GM12878 (cell line): ENCODE measurements at regions not wholly inside any gene's neighbourhood (a gene's known extent, or its start where the extent isn't known, plus 50 kb on each side); places are given as distances from the start of the nearest gene placed in this dataset.

ENCODE experiments used
- ATAC-seq: fragments of 200-7000 bp; cut with Tn5 transposase; 3 replicates; pipeline ENCODE4 v1.9.1; 2020; ENCODE audit warnings: mild to moderate bottlenecking, moderate library complexity
- BruUV-seq: library from RNA; stranded (reverse); fragments of 400-500 nt; replicated peaks from 2 replicates; lab custom pipeline; 2021; lab: Mats Ljungman, UMichigan
- CTCF ChIA-PET: fragments of 300-600 bp; sonication (Branson Sonifier 250); formaldehyde crosslinking; extraction: SDS; loops from one replicate; lab custom pipeline; 2021; ENCODE audit warnings: inconsistent platforms; lab: Yijun Ruan, JAX
- POLR2A ChIA-PET: fragments of 350-600 bp; formaldehyde crosslinking; extraction: SDS; loops from one replicate; lab custom pipeline; 2021; ENCODE audit warnings: inconsistent platforms; lab: Charles Lee
- RAD21 ChIA-PET: fragments of 300-600 bp; sonication (Branson Sonifier 250); formaldehyde crosslinking; loops from one replicate; lab custom pipeline; 2023; ENCODE audit warnings: antibody characterized with exemption; ENCODE audit not compliant: unreplicated experiment; lab: Charles Lee
- SMC1A ChIA-PET: fragments of 300-600 bp; sonication (Branson Sonifier 250); formaldehyde crosslinking; loops from one replicate; lab custom pipeline; 2023; ENCODE audit not compliant: unreplicated experiment, uncharacterized antibody; lab: Charles Lee
- DNase-seq: peaks from one replicate; pipeline ENCODE4 v3.0.0-alpha.2; 2011; ENCODE audit warnings: low read depth, low spot score
- FAIRE-seq: peaks from 3 replicates; lab custom pipeline; 2011; peaks lifted over from hg19 to GRCh38; lab: Jason Lieb, UNC
- H2AFZ ChIP-seq: 2 replicates; pipeline ENCODE4 v1.6.0; 2011; ENCODE audit warnings: low read depth, low read length, control low read depth; ENCODE audit not compliant: control insufficient read depth
- H3K27ac ChIP-seq: 2 replicates; pipeline ENCODE4 v1.5.1; 2011; ENCODE audit warnings: control low read depth; ENCODE audit not compliant: control insufficient read depth, insufficient read depth
- H3K27me3 ChIP-seq, 2 experiments: replicated peaks in 1 of 2; 2 replicates each; pipeline versions ENCODE4 v1.6.0 to v1.6.1; 2011; ENCODE audit warnings: low read length in 1 of 2; ENCODE audit not compliant: control insufficient read depth in 2 of 2, insufficient read depth in 2 of 2
- H3K36me3 ChIP-seq, 2 experiments: 2 replicates each; pipeline ENCODE4 v1.5.1; 2011; ENCODE audit warnings: low read length in 1 of 2; ENCODE audit not compliant: control insufficient read depth in 2 of 2, insufficient read depth in 2 of 2
- H3K4me1 ChIP-seq: 2 replicates; pipeline ENCODE4 v1.6.1; 2011; ENCODE audit warnings: mild to moderate bottlenecking, low read length, moderate library complexity, mixed read lengths; ENCODE audit not compliant: control insufficient read depth, insufficient read depth
- H3K4me2 ChIP-seq: 2 replicates; pipeline ENCODE4 v1.6.0; 2011; ENCODE audit warnings: control low read depth; ENCODE audit not compliant: control insufficient read depth, insufficient read depth
- H3K4me3 ChIP-seq: fragments of 200-600 bp; sonication (generic); 2 replicates; pipeline ENCODE4 v1.5.1; 2016
- H3K79me2 ChIP-seq: 2 replicates; pipeline ENCODE4 v1.6.0; 2011; ENCODE audit warnings: low read length; ENCODE audit not compliant: control insufficient read depth, insufficient read depth
- H3K9ac ChIP-seq: 2 replicates; pipeline ENCODE4 v1.8.0; 2011; ENCODE audit warnings: low read length, control low read depth, mixed read lengths; ENCODE audit not compliant: control insufficient read depth, insufficient read depth
- H3K9me3 ChIP-seq: replicated peaks from 3 replicates; pipeline ENCODE4 v1.5.1; 2011; ENCODE audit warnings: mild to moderate bottlenecking, low read length; ENCODE audit not compliant: control insufficient read depth, insufficient read depth
- H4K20me1 ChIP-seq: 2 replicates; pipeline ENCODE4 v1.6.0; 2011; ENCODE audit not compliant: control insufficient read depth, insufficient read depth
- ATF7 ChIP-seq: fragments of 450-650 bp; IDR thresholded peaks from 2 replicates; pipeline ENCODE4 v1.6.1; 2016; ENCODE audit warnings: low read depth, mild to moderate bottlenecking
- CHD2 ChIP-seq: IDR thresholded peaks from 2 replicates; pipeline ENCODE4 v1.6.1; 2011; ENCODE audit warnings: low read depth, low read length, improper control_type of control experiment, borderline replicate concordance
- ETV6 ChIP-seq, 2 experiments: fragments of 450-650 bp in 1 of 2; IDR thresholded peaks in 1 of 2; conservative IDR thresholded peaks in 1 of 2; 2 replicates each; pipeline ENCODE4 v1.6.1; 2014; ENCODE audit warnings: antibody characterized with exemption in 1 of 2, borderline replicate concordance in 1 of 2, low read depth in 1 of 2, mild to moderate bottlenecking in 1 of 2, moderate library complexity in 1 of 2
- KDM1A ChIP-seq: fragments of 200-600 bp; sonication (generic); IDR thresholded peaks from 2 replicates; pipeline ENCODE4 v1.6.1; 2016; ENCODE audit warnings: borderline replicate concordance
- MEF2B ChIP-seq: fragments of 450-650 bp; IDR thresholded peaks from 2 replicates; pipeline ENCODE4 v1.6.1; 2018; ENCODE audit warnings: mild to moderate bottlenecking, moderate library complexity; ENCODE audit not compliant: partially characterized antibody, poor library complexity, severe bottlenecking
- MXI1 ChIP-seq: fragments of 150-350 bp; IDR thresholded peaks from 2 replicates; pipeline ENCODE4 v1.6.1; 2011; ENCODE audit warnings: low read depth, mild to moderate bottlenecking, inconsistent platforms, low read length, improper control_type of control experiment
- MYB ChIP-seq: fragments of 150-350 bp; IDR thresholded peaks from 2 replicates; pipeline ENCODE4 v1.6.1; 2014; ENCODE audit warnings: mild to moderate bottlenecking, low read depth, low read length, borderline replicate concordance
- POU2F2 ChIP-seq: IDR thresholded peaks from 3 replicates; pipeline ENCODE4 v1.6.1; 2011; ENCODE audit warnings: low read depth, mild to moderate bottlenecking, low read length, borderline replicate concordance
- RBBP5 ChIP-seq: fragments of 200-600 bp; sonication (generic); conservative IDR thresholded peaks from 2 replicates; pipeline ENCODE4 v1.6.1; 2016
- RUNX3 ChIP-seq: IDR thresholded peaks from 2 replicates; pipeline ENCODE4 v1.6.1; 2012; ENCODE audit warnings: low read length, inconsistent platforms
- SIX5 ChIP-seq: IDR thresholded peaks from 2 replicates; pipeline ENCODE4 v1.6.1; 2011; ENCODE audit warnings: mild to moderate bottlenecking, low read depth, low read length, moderate library complexity; ENCODE audit not compliant: severe bottlenecking
- SMARCA5 ChIP-seq: fragments of 450-650 bp; IDR thresholded peaks from 2 replicates; pipeline ENCODE4 v1.6.1; 2017; ENCODE audit warnings: mild to moderate bottlenecking
- SP1 ChIP-seq: IDR thresholded peaks from one replicate; pipeline ENCODE4 v1.6.1; 2011; ENCODE audit warnings: low read depth, low read length
- ZBTB40 ChIP-seq: fragments of 450-650 bp; IDR thresholded peaks from 2 replicates; pipeline ENCODE4 v1.6.1; 2016; ENCODE audit warnings: mild to moderate bottlenecking, moderate library complexity, borderline replicate concordance
- ZNF592 ChIP-seq: fragments of 450-650 bp; IDR thresholded peaks from 2 replicates; pipeline ENCODE4 v1.6.1; 2017; ENCODE audit warnings: mild to moderate bottlenecking, moderate library complexity
- ZNF622 ChIP-seq: fragments of 450-650 bp; IDR thresholded peaks from 2 replicates; pipeline ENCODE4 v1.6.1; 2017; ENCODE audit warnings: mild to moderate bottlenecking, inconsistent platforms
- WGBS: methylation state at CpG from one replicate; pipeline ENCODE4 v1.1.6; 2016; ENCODE audit warnings: low lambda C conversion rate; ENCODE audit not compliant: insufficient replicate concordance, insufficient coverage; ENCODE audit errors: missing lambda C conversion rate; 5-methylcytosine and 5-hydroxymethylcytosine counted together
- in situ Hi-C: fragments of 300-500 bp; cut with MboI; formaldehyde crosslinking; loops from 9 replicates; pipeline ENCODE4 v1.14.3; 2018; ENCODE audit warnings: mixed read lengths
- intact Hi-C: fragments of 100-400 bp; cut with micrococcal nuclease; formaldehyde crosslinking; loops from one replicate; pipeline ENCODE4 v1.14.2; 2022; ENCODE audit not compliant: unreplicated experiment
- TF ChIP-seq, protein P1 (sequence below): fragments of 450-650 bp; IDR thresholded peaks from 2 replicates; pipeline ENCODE4 v1.6.1; 2017; ENCODE audit warnings: borderline replicate concordance

GRCh38 chr5:2132497-2132847 lies 249.7 kb upstream of the IRX4 start:
- no peaks in the 10 kb centered on the region for H3K79me2 ChIP-seq
- H3K36me3 ChIP-seq = no peaks in the 10 kb centered on the region
- H3K27ac ChIP-seq = no peak overlapping the region
- DNase-seq (no peak), ATAC-seq (no peak), FAIRE-seq (no peak)
- ChIA-PET CTCF (no interaction called here), POLR2A (no interaction called here), SMC1A (no interaction called here), RAD21 (no interaction called here)
- intact Hi-C loops = no loop called here
- no peak overlapping the region for H3K4me2 ChIP-seq
- no peaks in the 10 kb centered on the region for H3K4me1 ChIP-seq
- H3K27me3 ChIP-seq = no peaks in the 10 kb centered on the region
- no peak overlapping the region for H3K4me3 ChIP-seq
- 51% methylated on average over 20 of the region's 20 CpGs for WGBS
- H4K20me1 ChIP-seq = no peaks in the 10 kb centered on the region
- in situ Hi-C loops = no loop called here
- no peak overlapping the region for H3K9ac ChIP-seq
- BruUV-seq = no TSS peak
- H2AFZ ChIP-seq = no peak overlapping the region
- H3K9me3 ChIP-seq = no peaks in the 10 kb centered on the region; the same call in 2 of the 3 replicates
- TF ChIP-seq ZBTB40 (no peak), MEF2B (no peak), KDM1A (no peak), POU2F2 (no peak), ETV6 (conservative IDR thresholded peaks at IDR 0.05 in 1 of 2, IDR thresholded peaks at IDR 0.05 in 1 of 2; ENCODE audit: borderline replicate concordance in 1 of 2, low read depth in 1 of 2) (no peak), ZNF622 (no peak), RUNX3 (no peak), MYB (no peak), SP1 (no peak), ATF7 (no peak), CHD2 (no peak), SMARCA5 (no peak), RBBP5 (no peak), ZNF592 (no peak), SIX5 (no peak), MXI1 (no peak)
- TF ChIP-seq, protein P1, sequence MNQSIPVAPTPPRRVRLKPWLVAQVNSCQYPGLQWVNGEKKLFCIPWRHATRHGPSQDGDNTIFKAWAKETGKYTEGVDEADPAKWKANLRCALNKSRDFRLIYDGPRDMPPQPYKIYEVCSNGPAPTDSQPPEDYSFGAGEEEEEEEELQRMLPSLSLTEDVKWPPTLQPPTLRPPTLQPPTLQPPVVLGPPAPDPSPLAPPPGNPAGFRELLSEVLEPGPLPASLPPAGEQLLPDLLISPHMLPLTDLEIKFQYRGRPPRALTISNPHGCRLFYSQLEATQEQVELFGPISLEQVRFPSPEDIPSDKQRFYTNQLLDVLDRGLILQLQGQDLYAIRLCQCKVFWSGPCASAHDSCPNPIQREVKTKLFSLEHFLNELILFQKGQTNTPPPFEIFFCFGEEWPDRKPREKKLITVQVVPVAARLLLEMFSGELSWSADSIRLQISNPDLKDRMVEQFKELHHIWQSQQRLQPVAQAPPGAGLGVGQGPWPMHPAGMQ = no peak
